Vagina (tissue), 2 donors: ENCODE measurements at regions not wholly inside any gene's neighbourhood (a gene's known extent, or its start where the extent isn't known, plus 50 kb on each side); places are given as distances from the start of the nearest gene placed in this dataset.

Experiments
- CTCF ChIP-seq, 3 experiments: fragments of 450-650 bp in 2 of 3; fragments of 200-600 bp in 1 of 3; sonication (generic) in 1 of 3; IDR thresholded peaks; one replicate each; pipeline ENCODE4 v1.5.1; 2017 to 2019; ENCODE audit warnings: antibody characterized with exemption in 3 of 3, mild to moderate bottlenecking in 2 of 3, moderate library complexity in 2 of 3
- POLR2AphosphoS5 ChIP-seq, 2 donors: sonication (generic); formaldehyde crosslinking; IDR thresholded peaks; one replicate each; pipeline ENCODE4 v1.9.0; 2017; ENCODE audit warnings: antibody characterized with exemption in 2 of 2, mild to moderate bottlenecking in 2 of 2, low read depth in 1 of 2; ENCODE audit not compliant: insufficient read depth in 1 of 2

- TF ChIP-seq CTCF (IDR thresholded peaks at IDR 0.05), result peak; percentile 39 to 80 (median 66)
- TF ChIP-seq POLR2AphosphoS5 (IDR thresholded peaks at IDR 0.05; ENCODE audit: insufficient read depth in 1 of 2, low read depth in 1 of 2), result no peak
Measured at GRCh38 chr2:191521608-191522208, 156.2 kb upstream of the NABP1 start.
